Neural cell (in vitro differentiated cells): ENCODE measurements at regions not wholly inside any gene's neighbourhood (a gene's known extent, or its start where the extent isn't known, plus 50 kb on each side); places are given as distances from the start of the nearest gene placed in this dataset.

Source experiments
- H2AFZ ChIP-seq: fragments of 200-600, 300-800 bp; sonication (generic), shearing (Covaris generic); 2 replicates; pipeline ENCODE4 v1.6.0; 2014; ENCODE audit warnings: low read depth, mild to moderate bottlenecking, antibody characterized with exemption, low read length, moderate library complexity
- H3F3A ChIP-seq: fragments of 200-600 bp; shearing (Covaris generic); 2 replicates; pipeline ENCODE4 v1.6.1; 2016; ENCODE audit warnings: mild to moderate bottlenecking, moderate library complexity, mixed read lengths, antibody characterized with exemption, low read length; ENCODE audit not compliant: insufficient read depth, poor library complexity, severe bottlenecking
- H3K27ac ChIP-seq: fragments of 200-600, 300-800 bp; sonication (generic), shearing (Covaris generic); 2 replicates; pipeline ENCODE4 v1.5.1; 2014; ENCODE audit warnings: mild to moderate bottlenecking, low read length, moderate library complexity
- H3K27me3 ChIP-seq: fragments of 300-800, 200-600 bp; sonication (generic), shearing (Covaris generic); 2 replicates; pipeline ENCODE4 v1.6.0; 2014; ENCODE audit warnings: mild to moderate bottlenecking, low read depth, low read length, moderate library complexity; ENCODE audit not compliant: insufficient read depth
- H3K36me3 ChIP-seq: fragments of 300-800, 200-600 bp; sonication (generic), shearing (Covaris generic); 2 replicates; pipeline ENCODE4 v1.5.1; 2014; ENCODE audit warnings: mild to moderate bottlenecking, antibody characterized with exemption, low read length, moderate library complexity; ENCODE audit not compliant: insufficient read depth
- H3K4me2 ChIP-seq: fragments of 300-800, 200-600 bp; sonication (generic), shearing (Covaris generic); 2 replicates; pipeline ENCODE4 v1.6.0; 2014; ENCODE audit warnings: mild to moderate bottlenecking, low read length
- H3K4me3 ChIP-seq: fragments of 300-800, 200-600 bp; sonication (generic), shearing (Covaris generic); 2 replicates; pipeline ENCODE4 v1.5.1; 2014; ENCODE audit warnings: mild to moderate bottlenecking, low read length, moderate library complexity
- H3K79me2 ChIP-seq: fragments of 200-600 bp; shearing (Covaris generic); replicated peaks from 2 replicates; pipeline ENCODE4 v1.6.0; 2014; ENCODE audit warnings: mild to moderate bottlenecking, low read length, moderate library complexity; ENCODE audit not compliant: insufficient read depth
- H3K9ac ChIP-seq: fragments of 300-800, 200-600 bp; sonication (generic), shearing (Covaris generic); 2 replicates; pipeline ENCODE4 v1.6.1; 2016; ENCODE audit warnings: mild to moderate bottlenecking, low read length, mixed read lengths
- H3K9me2 ChIP-seq: fragments of 200-600 bp; shearing (Covaris generic); 2 replicates; pipeline ENCODE4 v1.6.1; 2016; ENCODE audit warnings: mild to moderate bottlenecking, low read length, mixed read lengths; ENCODE audit not compliant: insufficient read depth
- H3K9me3 ChIP-seq: fragments of 200-600, 300-800 bp; sonication (generic), shearing (Covaris generic); 2 replicates; pipeline ENCODE4 v1.6.1; 2016; ENCODE audit warnings: mild to moderate bottlenecking, mixed run types, low read length, moderate library complexity, mixed read lengths
- H4K20me1 ChIP-seq: fragments of 200-600 bp; shearing (Covaris generic); 2 replicates; pipeline ENCODE4 v1.6.1; 2016; ENCODE audit warnings: mild to moderate bottlenecking, mixed run types; ENCODE audit not compliant: insufficient read depth
- CTCF ChIP-seq: fragments of 450-650 bp; IDR thresholded peaks from 2 replicates; pipeline ENCODE4 v1.5.1; 2014; ENCODE audit warnings: antibody characterized with exemption, mild to moderate bottlenecking, moderate library complexity; ENCODE audit not compliant: poor library complexity, severe bottlenecking
- EP300 ChIP-seq: fragments of 450-650 bp; conservative IDR thresholded peaks from 2 replicates; pipeline ENCODE4 v1.6.1; 2014; ENCODE audit warnings: antibody characterized with exemption, mild to moderate bottlenecking, moderate library complexity; ENCODE audit not compliant: poor library complexity, severe bottlenecking
- EZH2 ChIP-seq: fragments of 200-600, 300-800 bp; shearing (Covaris generic), sonication (generic); IDR thresholded peaks from 2 replicates; pipeline ENCODE4 v1.6.1; 2014; ENCODE audit warnings: antibody characterized with exemption, low read length, borderline replicate concordance, mild to moderate bottlenecking; ENCODE audit not compliant: insufficient read depth, poor library complexity, severe bottlenecking
- RAD21 ChIP-seq: fragments of 450-650 bp; conservative IDR thresholded peaks from 2 replicates; pipeline ENCODE4 v1.6.1; 2014; ENCODE audit warnings: antibody characterized with exemption, mild to moderate bottlenecking, moderate library complexity
- REST ChIP-seq: IDR thresholded peaks from 2 replicates; pipeline ENCODE4 v1.6.1; 2012; ENCODE audit warnings: borderline replicate concordance
- TAF1 ChIP-seq: IDR thresholded peaks from 2 replicates; pipeline ENCODE4 v1.6.1; 2012; ENCODE audit warnings: low read depth

- H2AFZ ChIP-seq: no peak overlapping the region
- TF ChIP-seq EP300 (no peak), TAF1 (no peak), EZH2 (no peak), RAD21 (no peak), CTCF (no peak)
- H4K20me1 ChIP-seq: no peaks in the 10 kb centered on the region
- no peak overlapping the region for H3K9ac ChIP-seq
- no peak overlapping the region for H3K4me2 ChIP-seq
- no peaks in the 10 kb centered on the region for H3K79me2 ChIP-seq
- H3K27me3 ChIP-seq: no peaks in the 10 kb centered on the region
- H3K36me3 ChIP-seq: no peaks in the 10 kb centered on the region
- no peak overlapping the region for H3K4me3 ChIP-seq
- no peaks in the 10 kb centered on the region for H3K9me2 ChIP-seq
- no peaks in the 10 kb centered on the region for H3F3A ChIP-seq
- no peak overlapping the region for H3K27ac ChIP-seq
- no peaks in the 10 kb centered on the region for H3K9me3 ChIP-seq
Observed at GRCh38 chr10:44242091-44242490, 142.8 kb downstream of the CXCL12 start.

GRCh38 chr10:44240584-44241205, 144.2 kb downstream of the CXCL12 start:
- Histone ChIP-seq H2AFZ (no peak overlapping the region), H3K36me3 (no peaks in the 10 kb centered on the region)

More at GRCh38 chr10:44240584-44241205, 144.2 kb downstream of the CXCL12 start:
- Histone ChIP-seq H3K4me2 (no peak overlapping the region), H3K79me2 (no peaks in the 10 kb centered on the region), H3K27ac (no peak overlapping the region), H3K27me3 (no peaks in the 10 kb centered on the region), H3K9ac (no peak overlapping the region), H3K9me2 (no peaks in the 10 kb centered on the region), H4K20me1 (no peaks in the 10 kb centered on the region), H3F3A (no peaks in the 10 kb centered on the region), H3K4me3 (no peak overlapping the region), H3K9me3 (no peaks in the 10 kb centered on the region)
- no peak for TF ChIP-seq TAF1
- TF ChIP-seq REST: no peak
